ENCODE measurements at regions not wholly inside any gene's neighbourhood (a gene's known extent, or its start where the extent isn't known, plus 50 kb on each side); places are given as distances from the start of the nearest gene placed in this dataset.

DNA sequence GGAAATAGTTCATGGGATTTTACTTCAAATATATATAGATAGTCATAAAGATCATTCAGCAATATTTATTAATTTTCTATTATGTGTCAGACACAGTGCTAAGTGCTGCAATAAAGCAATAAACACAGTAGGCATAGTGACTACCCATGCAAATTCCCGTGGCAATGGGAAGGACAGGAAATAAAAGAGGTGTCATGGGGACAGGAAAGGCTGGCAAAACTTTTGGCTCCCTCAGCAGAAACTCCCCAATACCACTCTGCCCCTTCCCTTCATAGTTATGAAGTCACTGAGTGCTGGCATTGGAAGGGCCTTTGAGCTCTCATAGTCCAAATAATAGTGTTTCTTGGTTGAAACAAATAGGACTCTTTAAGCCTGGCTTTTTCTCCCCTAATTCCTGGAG, 104.4 kb upstream of the DPT start:
- TF ChIP-seq, protein P1, sequence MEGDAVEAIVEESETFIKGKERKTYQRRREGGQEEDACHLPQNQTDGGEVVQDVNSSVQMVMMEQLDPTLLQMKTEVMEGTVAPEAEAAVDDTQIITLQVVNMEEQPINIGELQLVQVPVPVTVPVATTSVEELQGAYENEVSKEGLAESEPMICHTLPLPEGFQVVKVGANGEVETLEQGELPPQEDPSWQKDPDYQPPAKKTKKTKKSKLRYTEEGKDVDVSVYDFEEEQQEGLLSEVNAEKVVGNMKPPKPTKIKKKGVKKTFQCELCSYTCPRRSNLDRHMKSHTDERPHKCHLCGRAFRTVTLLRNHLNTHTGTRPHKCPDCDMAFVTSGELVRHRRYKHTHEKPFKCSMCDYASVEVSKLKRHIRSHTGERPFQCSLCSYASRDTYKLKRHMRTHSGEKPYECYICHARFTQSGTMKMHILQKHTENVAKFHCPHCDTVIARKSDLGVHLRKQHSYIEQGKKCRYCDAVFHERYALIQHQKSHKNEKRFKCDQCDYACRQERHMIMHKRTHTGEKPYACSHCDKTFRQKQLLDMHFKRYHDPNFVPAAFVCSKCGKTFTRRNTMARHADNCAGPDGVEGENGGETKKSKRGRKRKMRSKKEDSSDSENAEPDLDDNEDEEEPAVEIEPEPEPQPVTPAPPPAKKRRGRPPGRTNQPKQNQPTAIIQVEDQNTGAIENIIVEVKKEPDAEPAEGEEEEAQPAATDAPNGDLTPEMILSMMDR (conservative IDR thresholded peaks at IDR 0.05; ENCODE audit: low read depth, low read length): no peak
- TF ChIP-seq EZH2 (IDR thresholded peaks at IDR 0.05; ENCODE audit: borderline replicate concordance, low read depth, low read length, poor library complexity, severe bottlenecking): no peak
